PC-3 (cell line): ENCODE measurements at regions not wholly inside any gene's neighbourhood (a gene's known extent, or its start where the extent isn't known, plus 50 kb on each side); places are given as distances from the start of the nearest gene placed in this dataset.

Source experiments
- ATAC-seq: fragments of 200-7000 bp; cut with Tn5 transposase; 2 replicates; pipeline ENCODE4 v1.9.1; 2020; ENCODE audit warnings: mild to moderate bottlenecking, moderate library complexity
- BruUV-seq: library from RNA; stranded (reverse); fragments of 400-500 nt; replicated peaks from 2 replicates; lab custom pipeline; 2021; lab: Mats Ljungman, UMichigan
- CTCF ChIA-PET: fragments of 300-600 bp; sonication (Branson Sonifier 250); formaldehyde crosslinking; loops from one replicate; lab custom pipeline; 2022; ENCODE audit warnings: antibody characterized with exemption; lab: Charles Lee
- POLR2A ChIA-PET: fragments of 300-600 bp; sonication (Branson Sonifier 250); formaldehyde crosslinking; loops from one replicate; lab custom pipeline; 2022; ENCODE audit warnings: antibody characterized with exemption; ENCODE audit not compliant: unreplicated experiment; lab: Charles Lee
- DNase-seq: peaks from one replicate; pipeline ENCODE4 v3.0.0-alpha.2; 2015
- H2AFZ ChIP-seq: fragments of 300-600 bp; sonication (generic); 2 replicates; pipeline ENCODE4 v1.6.0; 2016; ENCODE audit warnings: antibody characterized with exemption, low read length
- H3F3A ChIP-seq: fragments of 300-600 bp; sonication (generic); one replicate; pipeline ENCODE4 v1.6.0; 2017; ENCODE audit warnings: antibody characterized with exemption, low read length, control low read depth, mild to moderate bottlenecking; ENCODE audit not compliant: unreplicated experiment
- H3K27ac ChIP-seq: fragments of 300-600 bp; sonication (generic); 2 replicates; pipeline ENCODE4 v1.5.1; 2016; ENCODE audit warnings: mild to moderate bottlenecking, low read length
- H3K27me3 ChIP-seq: fragments of 300-600 bp; sonication (generic); 2 replicates; pipeline ENCODE4 v1.6.1; 2016; ENCODE audit warnings: low read length, mixed read lengths
- H3K36me3 ChIP-seq: fragments of 300-600 bp; sonication (generic); 2 replicates; pipeline ENCODE4 v1.6.1; 2016; ENCODE audit warnings: low read depth, mixed run types, low read length, mixed read lengths
- H3K4me1 ChIP-seq: fragments of 300-600 bp; sonication (generic); 2 replicates; pipeline ENCODE4 v1.5.1; 2016; ENCODE audit warnings: low read length; ENCODE audit not compliant: insufficient read depth
- H3K4me2 ChIP-seq: fragments of 300-600 bp; sonication (generic); 2 replicates; pipeline ENCODE4 v1.6.0; 2016; ENCODE audit warnings: low read length
- H3K4me3 ChIP-seq: fragments of 300-600 bp; sonication (generic); 2 replicates; pipeline ENCODE4 v1.5.1; 2016; ENCODE audit warnings: mild to moderate bottlenecking, low read length, mixed read lengths
- H3K79me2 ChIP-seq: fragments of 300-600 bp; sonication (generic); 2 replicates; pipeline ENCODE4 v1.6.1; 2017; ENCODE audit warnings: low read length, mixed read lengths
- H3K9ac ChIP-seq: fragments of 300-600 bp; sonication (generic); 2 replicates; pipeline ENCODE4 v1.6.0; 2016; ENCODE audit warnings: mild to moderate bottlenecking, low read length
- H3K9me2 ChIP-seq: fragments of 300-600 bp; sonication (generic); replicated peaks from 2 replicates; pipeline ENCODE4 v1.6.1; 2016; ENCODE audit warnings: mixed run types, low read length, mixed read lengths
- H3K9me3 ChIP-seq: fragments of 300-600 bp; sonication (generic); 2 replicates; pipeline ENCODE4 v1.6.1; 2016; ENCODE audit warnings: low read length, mixed read lengths
- H4K20me1 ChIP-seq: fragments of 300-600 bp; sonication (generic); 2 replicates; pipeline ENCODE4 v1.6.1; 2016; ENCODE audit warnings: low read length, mixed read lengths
- EZH2 ChIP-seq: fragments of 300-600 bp; sonication (generic); IDR thresholded peaks from one replicate; pipeline ENCODE4 v1.6.1; 2017; ENCODE audit warnings: antibody characterized with exemption, mild to moderate bottlenecking, low read length; ENCODE audit not compliant: unreplicated experiment
- EZH2phosphoT487 ChIP-seq: fragments of 300-600 bp; sonication (generic); IDR thresholded peaks from 2 replicates; pipeline ENCODE4 v1.6.1; 2018; ENCODE audit warnings: mild to moderate bottlenecking, antibody characterized with exemption, low read length, borderline replicate concordance
- intact Hi-C: fragments of 100-400 bp; cut with micrococcal nuclease; formaldehyde crosslinking; loops from 2 replicates; pipeline ENCODE4 v1.9.0; 2023
- TF ChIP-seq, protein P1 (sequence below): fragments of 300-600 bp; sonication (generic); conservative IDR thresholded peaks from 2 replicates; pipeline ENCODE4 v1.5.1; 2017; ENCODE audit warnings: antibody characterized with exemption, low read depth, mild to moderate bottlenecking, low read length

GRCh38 chr12:89948271-89949175 lies 239.9 kb upstream of the ATP2B1 start:
- intact Hi-C loops = loop anchor here (1.0 to 2.0 kb wide), 14 partner anchors 38 to 406 kb away; no protein-coding TSS in a partner anchor

GRCh38 chr12:89947437-89948270 lies 239.0 kb upstream of the ATP2B1 start:
- intact Hi-C loops = loop anchor here (2.0 kb wide), 9 partner anchors 37 to 405 kb away; no protein-coding TSS in a partner anchor
- peak overlapping the region; percentile 49 for H3K4me3 ChIP-seq
- H3K9me3 ChIP-seq = no peaks in the 10 kb centered on the region
- no peaks in the 10 kb centered on the region for H3K9me2 ChIP-seq
- no peaks in the 10 kb centered on the region for H3K79me2 ChIP-seq
- DNase-seq = peak; percentile 95
- H3K27me3 ChIP-seq = no peaks in the 10 kb centered on the region
- H3K9ac ChIP-seq = peak overlapping the region; percentile 88
- peak overlapping the region; percentile 96 for H3K27ac ChIP-seq
- no peak overlapping the region for H2AFZ ChIP-seq
- no peaks in the 10 kb centered on the region for H3K36me3 ChIP-seq
- H3F3A ChIP-seq = peaks cover 10% of the 10 kb centered on the region
- ChIA-PET CTCF (interaction anchor here (0.6 kb wide), 1 partner anchor 165 kb away, joined by 3 read pairs; no protein-coding TSS in a partner anchor), POLR2A (no interaction called here)
- H4K20me1 ChIP-seq = no peaks in the 10 kb centered on the region
- peak overlapping the region; percentile 68 for H3K4me2 ChIP-seq
- BruUV-seq = TSS peak; percentile 86
- peaks cover 57% of the 10 kb centered on the region for H3K4me1 ChIP-seq
- TF ChIP-seq EZH2phosphoT487 (no peak), EZH2 (no peak)
- TF ChIP-seq, protein P1, sequence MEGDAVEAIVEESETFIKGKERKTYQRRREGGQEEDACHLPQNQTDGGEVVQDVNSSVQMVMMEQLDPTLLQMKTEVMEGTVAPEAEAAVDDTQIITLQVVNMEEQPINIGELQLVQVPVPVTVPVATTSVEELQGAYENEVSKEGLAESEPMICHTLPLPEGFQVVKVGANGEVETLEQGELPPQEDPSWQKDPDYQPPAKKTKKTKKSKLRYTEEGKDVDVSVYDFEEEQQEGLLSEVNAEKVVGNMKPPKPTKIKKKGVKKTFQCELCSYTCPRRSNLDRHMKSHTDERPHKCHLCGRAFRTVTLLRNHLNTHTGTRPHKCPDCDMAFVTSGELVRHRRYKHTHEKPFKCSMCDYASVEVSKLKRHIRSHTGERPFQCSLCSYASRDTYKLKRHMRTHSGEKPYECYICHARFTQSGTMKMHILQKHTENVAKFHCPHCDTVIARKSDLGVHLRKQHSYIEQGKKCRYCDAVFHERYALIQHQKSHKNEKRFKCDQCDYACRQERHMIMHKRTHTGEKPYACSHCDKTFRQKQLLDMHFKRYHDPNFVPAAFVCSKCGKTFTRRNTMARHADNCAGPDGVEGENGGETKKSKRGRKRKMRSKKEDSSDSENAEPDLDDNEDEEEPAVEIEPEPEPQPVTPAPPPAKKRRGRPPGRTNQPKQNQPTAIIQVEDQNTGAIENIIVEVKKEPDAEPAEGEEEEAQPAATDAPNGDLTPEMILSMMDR = no peak
- peak; percentile 23 for ATAC-seq

More at GRCh38 chr12:89948271-89949175, 239.9 kb upstream of the ATP2B1 start:
- no peak for TF ChIP-seq EZH2phosphoT487
- TF ChIP-seq EZH2 = no peak
- TF ChIP-seq, protein P1 = no peak
- Histone ChIP-seq H3K4me2 (peak overlapping the region; percentile 68), H3K9me3 (no peaks in the 10 kb centered on the region), H3K36me3 (no peaks in the 10 kb centered on the region), H3K27ac (peak overlapping the region; percentile 96), H3K9ac (peak overlapping the region; percentile 88), H3K4me1 (peaks cover 63% of the 10 kb centered on the region), H3K79me2 (no peaks in the 10 kb centered on the region), H2AFZ (no peak overlapping the region), H3K9me2 (no peaks in the 10 kb centered on the region), H3F3A (peaks cover 10% of the 10 kb centered on the region), H3K4me3 (peak overlapping the region; percentile 4; the same call in 1 of the 2 replicates), H3K27me3 (no peaks in the 10 kb centered on the region), H4K20me1 (no peaks in the 10 kb centered on the region)
- BruUV-seq = TSS peak; percentile 64
- no peak for DNase-seq
- POLR2A ChIA-PET = interaction anchor here (0.6 to 1.2 kb wide), 2 partner anchors 239 to 596 kb away, joined by 4 to 6 read pairs; no protein-coding TSS in a partner anchor
- CTCF ChIA-PET = interaction anchor here (0.5 kb wide), 1 partner anchor 53 kb away, joined by 3 read pairs; no protein-coding TSS in a partner anchor
- ATAC-seq = no peak
